H1 (cell line): ENCODE measurements at regions not wholly inside any gene's neighbourhood (a gene's known extent, or its start where the extent isn't known, plus 50 kb on each side); places are given as distances from the start of the nearest gene placed in this dataset.

ENCODE experiments used
- PHF8 ChIP-seq: fragments of 200-600 bp; sonication (generic); conservative IDR thresholded peaks from 2 replicates; pipeline ENCODE4 v1.7.1; 2012; ENCODE audit warnings: low read depth, mild to moderate bottlenecking, inconsistent platforms, low read length, moderate library complexity
- SUZ12 ChIP-seq: fragments of 200-600 bp; sonication (generic); IDR thresholded peaks from 2 replicates; pipeline ENCODE4 v1.6.1; 2012; ENCODE audit warnings: mild to moderate bottlenecking, inconsistent platforms, low read length, moderate library complexity, mixed read lengths
- TF ChIP-seq, protein P1 (sequence below): IDR thresholded peaks from 2 replicates; pipeline ENCODE4 v1.6.1; 2011; ENCODE audit warnings: low read depth, mild to moderate bottlenecking, low read length; ENCODE audit not compliant: insufficient read depth

DNA sequence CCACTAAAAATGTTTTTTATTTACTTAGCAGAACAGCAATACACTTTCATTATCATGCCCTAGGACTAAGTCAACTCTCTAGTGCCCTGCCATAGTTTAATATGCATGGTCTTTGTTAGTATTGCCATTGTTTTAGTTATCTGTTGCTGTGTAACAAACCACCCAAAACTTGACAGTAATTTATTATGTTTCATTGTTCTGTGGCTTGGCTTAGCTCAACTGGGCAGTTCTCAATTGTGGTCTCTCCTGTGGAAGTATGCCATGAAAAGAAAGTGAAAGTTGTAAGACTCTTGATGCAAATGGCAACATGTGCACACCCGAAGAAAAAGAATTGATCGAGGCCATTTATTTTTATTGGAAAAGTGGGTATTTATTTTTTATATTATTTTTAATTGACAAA lies 206.3 kb upstream of the KCTD3 start (continued):
- TF ChIP-seq, protein P1, sequence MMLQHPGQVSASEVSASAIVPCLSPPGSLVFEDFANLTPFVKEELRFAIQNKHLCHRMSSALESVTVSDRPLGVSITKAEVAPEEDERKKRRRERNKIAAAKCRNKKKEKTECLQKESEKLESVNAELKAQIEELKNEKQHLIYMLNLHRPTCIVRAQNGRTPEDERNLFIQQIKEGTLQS = no peak
- TF ChIP-seq PHF8 = no peak
- TF ChIP-seq SUZ12 = no peak
